ENCODE measurements at regions not wholly inside any gene's neighbourhood (a gene's known extent, or its start where the extent isn't known, plus 50 kb on each side); places are given as distances from the start of the nearest gene placed in this dataset.
A peak's percentile ranks its signal among the peaks of the same experiment; 100 is the strongest.

GRCh38 chrX:45850197-45850774, 649.6 kb upstream of the DIPK2B start:
- BruUV-seq (replicated peaks): no TSS peak
- DNase-seq (ENCODE audit: unreplicated experiment): peak; percentile 46
- Mint-ChIP-seq H3K4me3 (ENCODE audit: unreplicated experiment) (peak overlapping the region; percentile 89), H3K4me1 (ENCODE audit: insufficient read depth, unreplicated experiment) (no peaks in the 10 kb centered on the region), H3K27ac (ENCODE audit: low read depth, unreplicated experiment) (peak overlapping the region; percentile 67), H3K36me3 (ENCODE audit: insufficient read depth, unreplicated experiment) (peaks cover 43% of the 10 kb centered on the region), H3K9me3 (ENCODE audit: unreplicated experiment) (no peaks in the 10 kb centered on the region), H3K27me3 (ENCODE audit: insufficient read depth, unreplicated experiment) (peaks cover 23% of the 10 kb centered on the region)
- POLR2A ChIA-PET: interaction anchor here (0.6 to 3.0 kb wide), 18 partner anchors 26 to 687 kb away, joined by 3 to 39 read pairs (median 4); no protein-coding TSS in a partner anchor
- TF ChIP-seq CTCF (IDR thresholded peaks at IDR 0.05; ENCODE audit: unreplicated experiment): no peak
- intact Hi-C loops (cut with micrococcal nuclease): loop anchor here (5.0 to 10.0 kb wide), 3 partner anchors 315 to 477 kb away; no protein-coding TSS in a partner anchor
- CTCF ChIA-PET: interaction anchor here (0.6 to 1.0 kb wide), 2 partner anchors 48 to 717 kb away, joined by 3 to 6 read pairs; no protein-coding TSS in a partner anchor

DNA sequence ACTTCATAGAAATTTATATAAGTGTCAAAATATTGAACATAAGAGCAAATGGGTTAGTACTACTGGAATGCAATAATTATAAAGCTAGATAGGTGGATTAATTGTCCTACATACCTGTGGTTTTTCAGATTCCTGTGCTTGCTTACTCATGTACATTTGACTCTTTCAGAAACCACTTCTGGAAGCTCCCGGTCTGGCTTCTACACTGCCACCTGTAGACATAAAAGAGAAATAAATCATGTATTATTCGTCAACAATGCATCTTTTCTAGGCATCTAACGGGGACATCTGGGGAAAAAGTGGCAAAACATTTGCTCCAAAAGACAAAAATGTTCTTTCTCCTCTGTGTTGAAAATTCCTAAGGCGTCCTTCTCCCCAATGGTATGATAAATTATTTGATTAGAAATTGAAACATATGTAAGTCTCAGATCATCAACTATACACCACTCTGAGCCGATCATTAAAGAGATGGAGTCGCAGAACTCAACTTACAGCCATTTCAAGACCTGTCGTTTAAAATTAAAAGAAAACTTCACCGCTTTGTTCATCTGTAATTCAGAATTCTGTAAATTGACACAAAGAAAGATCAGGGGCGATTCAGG, 648.7 kb upstream of the DIPK2B start:
- H3K27me3 Mint-ChIP-seq (ENCODE audit: insufficient read depth, unreplicated experiment): peaks cover 14% of the 10 kb centered on the region
- POLR2A ChIA-PET: interaction anchor here (0.6 to 3.0 kb wide), 20 partner anchors 12 to 687 kb away, joined by 3 to 23 read pairs (median 4); no protein-coding TSS in a partner anchor

DNA sequence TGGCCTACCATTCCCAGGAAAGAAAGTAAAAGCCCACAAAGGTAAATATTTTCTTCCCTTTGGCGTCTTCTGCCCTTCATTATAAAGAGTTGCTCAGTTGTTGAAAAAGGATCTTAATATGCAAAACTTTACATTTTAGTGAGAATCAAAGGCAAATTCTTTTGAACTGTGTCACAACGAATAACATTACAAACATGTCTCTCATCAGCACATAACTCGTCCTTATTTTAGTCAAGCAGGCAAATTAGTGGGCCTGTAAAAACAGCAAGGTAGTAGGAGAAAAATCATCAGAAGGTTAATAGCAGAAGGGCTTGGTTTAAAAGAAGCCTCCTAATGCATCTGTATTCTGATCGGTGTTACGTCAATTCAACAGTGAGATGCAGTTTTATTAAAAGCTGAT, 647.3 kb upstream of the DIPK2B start:
- H3K27me3 Mint-ChIP-seq (ENCODE audit: insufficient read depth, unreplicated experiment): peaks cover 10% of the 10 kb centered on the region
- ChIA-PET POLR2A (interaction anchor here (1.0 to 2.3 kb wide), 7 partner anchors 12 to 432 kb away, joined by 3 to 10 read pairs (median 3); no protein-coding TSS in a partner anchor), CTCF (interaction anchor here (1.7 kb wide), 2 partner anchors 46 to 560 kb away, joined by 4 to 5 read pairs; no protein-coding TSS in a partner anchor)
- intact Hi-C loops (cut with micrococcal nuclease): loop anchor here (2.0 to 5.0 kb wide), 3 partner anchors 23 to 333 kb away; no protein-coding TSS in a partner anchor
- H3K4me1 Mint-ChIP-seq (ENCODE audit: insufficient read depth, unreplicated experiment): peaks cover 6% of the 10 kb centered on the region
- H3K4me3 Mint-ChIP-seq (ENCODE audit: unreplicated experiment): peak overlapping the region; percentile 49
- no peak for TF ChIP-seq CTCF (IDR thresholded peaks at IDR 0.05; ENCODE audit: unreplicated experiment)
- DNase-seq (ENCODE audit: unreplicated experiment): no peak
- BruUV-seq (replicated peaks): TSS peak; percentile 3
- H3K36me3 Mint-ChIP-seq (ENCODE audit: insufficient read depth, unreplicated experiment): peaks cover 57% of the 10 kb centered on the region
- H3K9me3 Mint-ChIP-seq (ENCODE audit: unreplicated experiment): no peaks in the 10 kb centered on the region
- H3K27ac Mint-ChIP-seq (ENCODE audit: low read depth, unreplicated experiment): no peak overlapping the region

More for the DNA sequence above, 648.7 kb upstream of the DIPK2B start:
- peaks cover 48% of the 10 kb centered on the region for H3K36me3 Mint-ChIP-seq (ENCODE audit: insufficient read depth, unreplicated experiment)
- peak overlapping the region; percentile 89 for H3K4me3 Mint-ChIP-seq (ENCODE audit: unreplicated experiment)
- peak; percentile 75 for DNase-seq (ENCODE audit: unreplicated experiment)
- intact Hi-C loops (cut with micrococcal nuclease): loop anchor here (1.0 to 5.0 kb wide), 6 partner anchors 25 to 527 kb away; no protein-coding TSS in a partner anchor
- TF ChIP-seq CTCF (IDR thresholded peaks at IDR 0.05; ENCODE audit: unreplicated experiment): peak; percentile 26
- CTCF ChIA-PET: interaction anchor here (0.7 to 1.7 kb wide), 5 partner anchors 41 to 559 kb away, joined by 3 to 4 read pairs (median 3); no protein-coding TSS in a partner anchor
- H3K27ac Mint-ChIP-seq (ENCODE audit: low read depth, unreplicated experiment): peak overlapping the region; percentile 67
- no peaks in the 10 kb centered on the region for H3K4me1 Mint-ChIP-seq (ENCODE audit: insufficient read depth, unreplicated experiment)
- no peaks in the 10 kb centered on the region for H3K9me3 Mint-ChIP-seq (ENCODE audit: unreplicated experiment)
- BruUV-seq (replicated peaks): TSS peak; percentile 28

- no peak for TF ChIP-seq CTCF (IDR thresholded peaks at IDR 0.05; ENCODE audit: unreplicated experiment)
- Mint-ChIP-seq H3K27me3 (ENCODE audit: insufficient read depth, unreplicated experiment) (peaks cover 20% of the 10 kb centered on the region), H3K4me1 (ENCODE audit: insufficient read depth, unreplicated experiment) (peaks cover 14% of the 10 kb centered on the region), H3K36me3 (ENCODE audit: insufficient read depth, unreplicated experiment) (peaks cover 63% of the 10 kb centered on the region), H3K27ac (ENCODE audit: low read depth, unreplicated experiment) (peak overlapping the region; percentile 65), H3K4me3 (ENCODE audit: unreplicated experiment) (no peak overlapping the region), H3K9me3 (ENCODE audit: unreplicated experiment) (no peaks in the 10 kb centered on the region)
- intact Hi-C loops (cut with micrococcal nuclease): loop anchor here (5.0 kb wide), 1 partner anchor 94 kb away; no protein-coding TSS in a partner anchor
- CTCF ChIA-PET: interaction anchor here (0.7 to 1.7 kb wide), 3 partner anchors 13 to 529 kb away, joined by 4 to 5 read pairs (median 5); no protein-coding TSS in a partner anchor
- BruUV-seq (replicated peaks): no TSS peak
- POLR2A ChIA-PET: interaction anchor here (1.1 to 2.1 kb wide), 3 partner anchors 20 to 75 kb away, joined by 3 to 5 read pairs (median 4); no protein-coding TSS in a partner anchor
- DNase-seq (ENCODE audit: unreplicated experiment): no peak
Measured at GRCh38 chrX:45846328-45846727, 645.7 kb upstream of the DIPK2B start.
